D721Med (cell line): ENCODE measurements at regions not wholly inside any gene's neighbourhood (a gene's known extent, or its start where the extent isn't known, plus 50 kb on each side); places are given as distances from the start of the nearest gene placed in this dataset.

Experiments
- DNase-seq: peaks from one replicate; pipeline ENCODE4 v3.0.0; 2011; ENCODE audit warnings: low spot score; ENCODE audit not compliant: insufficient read length
- FAIRE-seq: peaks from 2 replicates; lab custom pipeline; 2011; peaks lifted over from hg19 to GRCh38; lab: Jason Lieb, UNC
- CTCF ChIP-seq: IDR thresholded peaks from 2 replicates; pipeline ENCODE4 v1.5.1; 2012; ENCODE audit warnings: mild to moderate bottlenecking, control low read depth; ENCODE audit not compliant: insufficient read depth; ENCODE audit errors: missing control alignments

- FAIRE-seq (no peak), DNase-seq (no peak)
- no peak for TF ChIP-seq CTCF
Measured at GRCh38 chr6:141212296-141212695, 920.4 kb upstream of the GJE1 start.

DNA sequence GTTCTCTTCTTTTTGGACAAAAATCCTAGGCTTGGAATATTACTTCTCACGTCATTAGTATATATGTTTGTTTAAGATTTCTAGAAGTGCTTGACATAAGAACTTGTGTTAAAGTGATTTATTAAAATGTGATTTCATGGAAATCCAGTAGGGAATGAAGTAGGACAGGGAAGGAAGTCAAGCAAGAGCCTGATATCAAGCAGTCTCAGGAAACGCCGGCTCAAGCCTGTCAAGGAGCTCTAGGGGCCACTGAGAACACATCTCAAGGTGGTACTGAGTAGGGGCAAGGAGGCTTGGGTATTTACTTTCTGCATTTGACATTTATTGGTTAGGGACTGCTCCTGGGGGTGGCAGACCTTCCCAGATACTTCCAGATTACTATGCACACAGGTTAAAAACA lies 920.9 kb upstream of the GJE1 start:
- FAIRE-seq (no peak), DNase-seq (no peak)
- TF ChIP-seq CTCF, result no peak

GRCh38 chr6:141210901-141211300 lies 921.8 kb upstream of the GJE1 start:
- no peak for TF ChIP-seq CTCF
- FAIRE-seq (no peak), DNase-seq (no peak)

DNA sequence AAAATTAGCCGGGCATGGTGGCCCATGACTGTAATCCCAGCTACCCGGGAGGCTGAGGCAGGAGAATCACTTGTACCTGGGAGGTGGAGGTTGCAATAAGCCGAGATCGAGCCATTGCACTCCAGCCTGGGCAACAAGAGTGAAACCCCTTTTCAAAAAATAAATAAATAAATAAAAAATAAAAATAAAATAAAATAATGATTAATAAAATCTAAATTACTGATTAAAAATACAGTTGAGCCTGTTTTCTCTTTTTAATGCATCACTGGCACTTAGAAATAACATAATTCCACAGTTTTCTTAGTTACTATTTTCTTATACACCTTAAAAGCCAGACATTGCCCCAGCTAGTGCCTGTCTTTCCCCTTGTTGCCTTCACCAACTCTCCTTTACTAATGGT lies 922.8 kb upstream of the GJE1 start:
- TF ChIP-seq CTCF, result no peak
- DNase-seq (no peak), FAIRE-seq (no peak)

GRCh38 chr6:141208101-141208500 lies 924.6 kb upstream of the GJE1 start:
- no peak for TF ChIP-seq CTCF
- no peak for DNase-seq
- no peak for FAIRE-seq

GRCh38 chr6:141203902-141204575 lies 928.7 kb upstream of the GJE1 start:
- DNase-seq (no peak), FAIRE-seq (no peak)
- TF ChIP-seq CTCF, result no peak

- TF ChIP-seq CTCF, result no peak
- FAIRE-seq, result no peak
- DNase-seq, result no peak
Measured at GRCh38 chr6:141202626-141203025, 930.1 kb upstream of the GJE1 start.
